Suprapubic skin (tissue), 4 donors: ENCODE measurements at regions not wholly inside any gene's neighbourhood (a gene's known extent, or its start where the extent isn't known, plus 50 kb on each side); places are given as distances from the start of the nearest gene placed in this dataset.

ENCODE experiments used
- DNase-seq, 2 donors: peaks; one replicate each; pipeline ENCODE4 v3.0.0-alpha.2; 2019; ENCODE audit warnings: low spot score in 2 of 2
- H3K27ac ChIP-seq: fragments of 200-600 bp; sonication (generic); one replicate; pipeline ENCODE4 v1.5.1; 2019
- H3K27me3 ChIP-seq: fragments of 200-600 bp; sonication (generic); one replicate; pipeline ENCODE4 v1.5.1; 2019
- H3K36me3 ChIP-seq: fragments of 200-600 bp; sonication (generic); one replicate; pipeline ENCODE4 v1.5.1; 2019
- H3K4me1 ChIP-seq: fragments of 200-600 bp; sonication (generic); one replicate; pipeline ENCODE4 v1.5.1; 2019
- H3K4me3 ChIP-seq: fragments of 200-600 bp; sonication (generic); one replicate; pipeline ENCODE4 v1.5.1; 2019; ENCODE audit warnings: mild to moderate bottlenecking
- H3K9me3 ChIP-seq: fragments of 200-600 bp; sonication (generic); one replicate; pipeline ENCODE4 v1.5.1; 2019
- EP300 ChIP-seq: sonication (generic); formaldehyde crosslinking; IDR thresholded peaks from one replicate; pipeline ENCODE4 v1.6.1; 2017; ENCODE audit warnings: antibody characterized with exemption
- POLR2A ChIP-seq, 2 donors: fragments of 450-650 bp; IDR thresholded peaks; one replicate each; pipeline ENCODE4 v1.6.1; 2017; ENCODE audit warnings: antibody characterized with exemption in 2 of 2, mild to moderate bottlenecking in 2 of 2, moderate library complexity in 2 of 2
- POLR2AphosphoS5 ChIP-seq, 3 donors: sonication (generic); formaldehyde crosslinking; IDR thresholded peaks; one replicate each; pipeline ENCODE4 v1.6.1; 2017; ENCODE audit warnings: antibody characterized with exemption in 3 of 3
- WGBS: methylation state at CpG from one replicate; pipeline ENCODE4 v1.1.5; 2018; 5-methylcytosine and 5-hydroxymethylcytosine counted together
- TF ChIP-seq, protein P1 (sequence below), 2 donors: fragments of 200-600 bp in 1 of 2; fragments of 450-650 bp in 1 of 2; sonication (generic) in 1 of 2; IDR thresholded peaks; one replicate each; pipeline ENCODE4 v1.5.1; 2016 to 2019; ENCODE audit warnings: antibody characterized with exemption in 2 of 2, mild to moderate bottlenecking in 1 of 2, moderate library complexity in 1 of 2

DNA sequence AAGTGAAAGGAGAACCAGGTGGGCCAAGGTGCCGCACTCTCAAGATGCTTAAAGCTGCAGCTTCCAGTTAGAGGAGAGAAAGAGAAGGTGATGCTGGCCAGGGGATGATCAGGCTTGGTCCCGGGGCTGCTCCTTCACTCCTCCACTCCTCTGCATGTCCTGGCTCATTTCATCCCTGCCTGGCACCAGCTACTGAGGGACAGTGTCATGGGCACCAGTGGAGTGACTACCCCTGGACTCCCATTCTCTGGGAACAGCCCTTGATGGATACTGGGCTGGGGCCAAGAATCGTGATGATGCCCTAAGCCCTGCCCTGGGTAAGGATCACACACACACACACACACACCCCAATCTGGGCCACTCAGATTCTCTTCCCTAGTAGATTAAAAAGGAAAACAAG lies 243.7 kb downstream of the UACA start:
- H3K36me3 ChIP-seq = no peaks in the 10 kb centered on the region
- H3K27me3 ChIP-seq = peaks cover 4% of the 10 kb centered on the region
- peaks cover 9% of the 10 kb centered on the region for H3K4me1 ChIP-seq
- peak in 1 of 2 donors; percentile 38 for DNase-seq
- TF ChIP-seq EP300 (no peak), POLR2AphosphoS5 (IDR thresholded peaks at IDR 0.05) (no peak), POLR2A (IDR thresholded peaks at IDR 0.05) (no peak)
- TF ChIP-seq, protein P1, sequence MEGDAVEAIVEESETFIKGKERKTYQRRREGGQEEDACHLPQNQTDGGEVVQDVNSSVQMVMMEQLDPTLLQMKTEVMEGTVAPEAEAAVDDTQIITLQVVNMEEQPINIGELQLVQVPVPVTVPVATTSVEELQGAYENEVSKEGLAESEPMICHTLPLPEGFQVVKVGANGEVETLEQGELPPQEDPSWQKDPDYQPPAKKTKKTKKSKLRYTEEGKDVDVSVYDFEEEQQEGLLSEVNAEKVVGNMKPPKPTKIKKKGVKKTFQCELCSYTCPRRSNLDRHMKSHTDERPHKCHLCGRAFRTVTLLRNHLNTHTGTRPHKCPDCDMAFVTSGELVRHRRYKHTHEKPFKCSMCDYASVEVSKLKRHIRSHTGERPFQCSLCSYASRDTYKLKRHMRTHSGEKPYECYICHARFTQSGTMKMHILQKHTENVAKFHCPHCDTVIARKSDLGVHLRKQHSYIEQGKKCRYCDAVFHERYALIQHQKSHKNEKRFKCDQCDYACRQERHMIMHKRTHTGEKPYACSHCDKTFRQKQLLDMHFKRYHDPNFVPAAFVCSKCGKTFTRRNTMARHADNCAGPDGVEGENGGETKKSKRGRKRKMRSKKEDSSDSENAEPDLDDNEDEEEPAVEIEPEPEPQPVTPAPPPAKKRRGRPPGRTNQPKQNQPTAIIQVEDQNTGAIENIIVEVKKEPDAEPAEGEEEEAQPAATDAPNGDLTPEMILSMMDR (IDR thresholded peaks at IDR 0.05) = no peak
- no peak overlapping the region for H3K27ac ChIP-seq
- H3K9me3 ChIP-seq = no peaks in the 10 kb centered on the region
- no peak overlapping the region for H3K4me3 ChIP-seq
- 74% methylated on average over 3 of the region's 3 CpGs for WGBS

DNA sequence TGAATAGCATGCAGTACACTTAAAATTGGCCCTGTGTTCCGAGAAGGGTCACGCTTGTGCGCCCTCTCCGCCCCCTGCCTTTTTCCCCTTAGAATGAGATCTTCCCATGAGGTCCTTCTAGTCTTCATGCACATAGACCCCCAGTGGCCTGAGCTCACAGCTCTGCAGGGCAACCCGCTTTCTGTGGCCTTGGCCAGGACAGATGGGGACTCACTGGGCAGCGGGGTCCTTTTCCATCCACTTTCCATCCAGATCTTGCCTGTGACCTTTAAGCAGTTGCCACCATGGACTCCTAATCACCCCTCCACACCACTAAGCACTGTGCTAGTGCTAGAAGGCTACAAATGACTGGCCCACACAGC lies 244.4 kb downstream of the UACA start:
- H3K27me3 ChIP-seq = peaks cover 4% of the 10 kb centered on the region
- H3K4me1 ChIP-seq = peaks cover 9% of the 10 kb centered on the region
- H3K4me3 ChIP-seq = no peak overlapping the region
- DNase-seq = no peak
- whole genome bisulfite sequencing = 97% methylated on average over 6 of the region's 6 CpGs
- H3K27ac ChIP-seq = no peak overlapping the region
- H3K36me3 ChIP-seq = no peaks in the 10 kb centered on the region
- TF ChIP-seq EP300 (no peak), POLR2A (IDR thresholded peaks at IDR 0.05) (no peak), POLR2AphosphoS5 (IDR thresholded peaks at IDR 0.05) (no peak)
- TF ChIP-seq, protein P1 (IDR thresholded peaks at IDR 0.05) = no peak
- no peaks in the 10 kb centered on the region for H3K9me3 ChIP-seq

DNA sequence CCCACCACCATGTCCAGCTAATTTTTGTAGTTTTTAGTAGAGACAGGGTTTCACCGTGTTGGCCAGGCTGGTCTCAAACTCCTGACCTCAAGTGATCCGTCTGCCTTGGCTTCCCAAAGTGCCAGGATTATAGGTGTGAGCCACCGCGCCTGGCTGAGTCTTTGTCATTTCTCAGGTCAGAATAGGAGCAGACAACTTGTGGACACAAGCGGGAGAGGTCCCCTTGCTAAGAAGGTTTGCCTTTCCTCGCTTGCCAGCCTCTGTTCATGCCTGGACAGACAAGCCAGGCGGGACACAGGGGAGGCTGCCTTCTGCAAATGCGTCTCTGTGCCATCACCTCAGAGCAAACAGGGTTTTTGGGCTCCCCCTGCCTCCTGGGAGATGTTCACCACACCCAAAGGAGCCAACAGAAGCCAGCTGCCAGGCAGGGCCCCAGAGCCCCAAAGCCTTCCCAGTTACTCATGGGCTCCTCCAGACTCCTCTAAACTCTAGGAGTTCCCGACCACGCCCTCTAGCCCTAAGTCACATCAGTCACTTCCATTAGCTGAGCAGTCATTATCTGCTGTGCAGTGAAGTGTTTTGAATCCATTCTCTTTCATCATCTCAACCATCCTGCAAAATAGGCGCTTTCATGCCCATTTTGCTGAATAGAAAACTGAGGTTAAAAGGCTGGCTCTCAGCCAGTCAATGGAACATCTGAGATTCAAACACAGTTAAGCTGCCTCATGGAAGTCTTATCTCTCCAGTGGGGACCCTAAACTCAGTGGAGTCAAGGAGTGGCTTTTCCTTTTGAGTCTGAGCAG lies 245.0 kb downstream of the UACA start:
- Histone ChIP-seq H3K27ac (no peak overlapping the region), H3K4me3 (no peak overlapping the region), H3K36me3 (no peaks in the 10 kb centered on the region), H3K27me3 (peaks cover 4% of the 10 kb centered on the region), H3K4me1 (peaks cover 9% of the 10 kb centered on the region), H3K9me3 (no peaks in the 10 kb centered on the region)
- WGBS = 61% methylated on average over 8 of the region's 11 CpGs
- TF ChIP-seq, protein P1 (IDR thresholded peaks at IDR 0.05) = no peak
- no peak for TF ChIP-seq POLR2AphosphoS5 (IDR thresholded peaks at IDR 0.05)
- no peak for TF ChIP-seq POLR2A (IDR thresholded peaks at IDR 0.05)
- no peak for TF ChIP-seq EP300
- no peak for DNase-seq

DNA sequence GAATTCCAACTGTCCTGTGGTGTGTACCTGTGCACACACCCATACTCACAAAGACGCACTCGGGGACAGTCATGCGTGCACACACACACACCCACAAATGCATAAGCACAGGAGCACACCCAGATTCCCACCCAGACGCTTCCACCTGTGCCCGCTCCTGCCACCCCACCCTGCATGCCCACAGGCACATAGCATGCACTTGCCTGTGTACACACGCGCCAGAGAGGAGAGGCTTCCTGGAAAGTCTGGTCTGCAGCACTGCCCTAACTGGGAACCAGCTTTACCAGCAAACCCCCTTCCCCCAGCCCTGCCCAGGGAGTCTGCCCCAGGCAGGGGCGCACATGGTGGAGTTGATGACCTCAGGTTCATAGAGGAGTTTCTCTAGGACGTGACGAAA lies 246.2 kb downstream of the UACA start:
- H3K9me3 ChIP-seq = no peaks in the 10 kb centered on the region
- DNase-seq = no peak
- WGBS = 49% methylated on average over 9 of the region's 10 CpGs
- no peaks in the 10 kb centered on the region for H3K36me3 ChIP-seq
- no peak overlapping the region for H3K4me3 ChIP-seq
- no peak overlapping the region for H3K27ac ChIP-seq
- H3K4me1 ChIP-seq = peaks cover 9% of the 10 kb centered on the region
- TF ChIP-seq EP300 (no peak), POLR2A (IDR thresholded peaks at IDR 0.05) (no peak), POLR2AphosphoS5 (IDR thresholded peaks at IDR 0.05) (no peak)
- TF ChIP-seq, protein P1 (IDR thresholded peaks at IDR 0.05) = no peak
- peaks cover 4% of the 10 kb centered on the region for H3K27me3 ChIP-seq

DNA sequence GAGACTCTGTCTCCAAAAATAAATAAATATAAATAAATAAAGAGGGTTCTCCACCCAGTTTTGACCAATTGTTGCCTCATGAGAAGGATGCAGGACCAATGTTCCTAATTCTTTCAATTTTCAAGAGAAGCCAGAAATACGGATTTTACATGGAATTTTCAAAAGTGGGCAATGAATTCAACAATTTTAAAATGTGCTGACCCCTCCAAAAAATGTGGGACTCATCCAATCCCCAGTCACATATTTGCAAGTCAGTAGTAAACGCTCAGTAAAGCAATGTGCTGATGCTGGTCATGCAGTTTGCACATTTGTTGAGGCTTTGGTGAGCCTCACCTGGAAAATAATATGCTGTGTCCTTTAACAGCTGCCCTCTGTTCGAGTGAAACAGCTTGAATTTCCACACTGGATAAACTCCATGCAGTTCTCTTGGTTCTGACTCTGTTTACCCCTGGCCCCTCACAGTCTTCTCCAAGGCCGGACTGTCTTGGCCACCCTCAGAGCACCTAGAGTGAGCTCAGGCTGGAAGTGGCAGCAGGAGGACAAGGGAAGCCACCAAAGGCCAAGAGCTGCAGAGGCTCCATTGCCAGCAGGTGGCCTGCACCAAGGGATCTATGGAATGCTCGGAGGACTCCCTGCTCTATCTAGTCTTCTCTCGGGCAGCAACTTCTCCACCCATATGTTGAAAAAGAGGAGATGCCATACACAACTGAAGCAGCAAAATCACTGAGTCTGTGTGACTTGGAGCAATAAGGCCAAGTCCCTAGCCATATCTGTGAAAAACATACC lies 246.8 kb downstream of the UACA start:
- H3K36me3 ChIP-seq = no peaks in the 10 kb centered on the region
- H3K27me3 ChIP-seq = peaks cover 4% of the 10 kb centered on the region
- TF ChIP-seq EP300 (no peak), POLR2AphosphoS5 (IDR thresholded peaks at IDR 0.05) (no peak), POLR2A (IDR thresholded peaks at IDR 0.05) (no peak)
- TF ChIP-seq, protein P1 (IDR thresholded peaks at IDR 0.05) = no peak
- H3K9me3 ChIP-seq = peaks cover 2% of the 10 kb centered on the region
- no peak for DNase-seq
- no peak overlapping the region for H3K27ac ChIP-seq
- H3K4me1 ChIP-seq = peaks cover 9% of the 10 kb centered on the region
- H3K4me3 ChIP-seq = no peak overlapping the region
- WGBS = 83% methylated on average over 5 of the region's 6 CpGs
